NB4 (cell line): ENCODE measurements at regions not wholly inside any gene's neighbourhood (a gene's known extent, or its start where the extent isn't known, plus 50 kb on each side); places are given as distances from the start of the nearest gene placed in this dataset.

ENCODE experiments used
- DNase-seq: peaks from one replicate; pipeline ENCODE4 v3.0.0; 2010; ENCODE audit warnings: low read depth
- H3K4me3 ChIP-seq: one replicate; pipeline ENCODE4 v1.5.1; 2011; ENCODE audit warnings: mild to moderate bottlenecking, low read depth, low read length, moderate library complexity
- CTCF ChIP-seq: IDR thresholded peaks from one replicate; pipeline ENCODE4 v1.5.1; 2012; ENCODE audit warnings: low read depth, low read length
- MAX ChIP-seq: IDR thresholded peaks from 2 replicates; pipeline ENCODE4 v1.6.1; 2011; ENCODE audit warnings: low read depth, low read length
- MYC ChIP-seq: IDR thresholded peaks from 2 replicates; pipeline ENCODE4 v1.6.1; 2011; ENCODE audit warnings: low read depth, low read length
- POLR2A ChIP-seq: IDR thresholded peaks from 2 replicates; pipeline ENCODE4 v1.6.1; 2011; ENCODE audit warnings: mild to moderate bottlenecking; ENCODE audit not compliant: insufficient read length; ENCODE audit errors: extremely low read depth

- no peak for DNase-seq
- H3K4me3 ChIP-seq, result no peak overlapping the region
- TF ChIP-seq MYC, result no peak
- no peak for TF ChIP-seq CTCF
- no peak for TF ChIP-seq POLR2A
- TF ChIP-seq MAX, result no peak
These were observed 417.2 kb upstream of the C9orf72 start for GRCh38 chr9:27990524-27990923.

GRCh38 chr9:27991221-27991620, 417.9 kb upstream of the C9orf72 start:
- TF ChIP-seq MYC, result no peak
- no peak for TF ChIP-seq MAX
- no peak for TF ChIP-seq POLR2A
- no peak for TF ChIP-seq CTCF
- no peak overlapping the region for H3K4me3 ChIP-seq

GRCh38 chr9:28001096-28001495, 427.8 kb upstream of the C9orf72 start:
- H3K4me3 ChIP-seq, result no peak overlapping the region
- DNase-seq, result no peak
- TF ChIP-seq CTCF (no peak), POLR2A (no peak), MYC (no peak), MAX (no peak)

More at GRCh38 chr9:27991221-27991620, 417.9 kb upstream of the C9orf72 start:
- DNase-seq, result no peak

- no peak overlapping the region for H3K4me3 ChIP-seq
- TF ChIP-seq MAX (no peak), POLR2A (no peak), MYC (no peak), CTCF (no peak)
- no peak for DNase-seq
These were observed 431.6 kb upstream of the C9orf72 start for GRCh38 chr9:28004900-28005299.

GRCh38 chr9:28005779-28006178, 432.5 kb upstream of the C9orf72 start:
- TF ChIP-seq POLR2A (no peak), MAX (no peak), MYC (no peak)
- DNase-seq, result no peak
- H3K4me3 ChIP-seq, result no peak overlapping the region

GRCh38 chr9:28007097-28007817, 434.0 kb upstream of the C9orf72 start:
- no peak overlapping the region for H3K4me3 ChIP-seq

More at GRCh38 chr9:28007097-28007817, 434.0 kb upstream of the C9orf72 start:
- TF ChIP-seq MAX (no peak), CTCF (no peak), POLR2A (no peak), MYC (no peak)
- DNase-seq, result no peak
